ENCODE measurements at regions not wholly inside any gene's neighbourhood (a gene's known extent, or its start where the extent isn't known, plus 50 kb on each side); places are given as distances from the start of the nearest gene placed in this dataset.

DNA sequence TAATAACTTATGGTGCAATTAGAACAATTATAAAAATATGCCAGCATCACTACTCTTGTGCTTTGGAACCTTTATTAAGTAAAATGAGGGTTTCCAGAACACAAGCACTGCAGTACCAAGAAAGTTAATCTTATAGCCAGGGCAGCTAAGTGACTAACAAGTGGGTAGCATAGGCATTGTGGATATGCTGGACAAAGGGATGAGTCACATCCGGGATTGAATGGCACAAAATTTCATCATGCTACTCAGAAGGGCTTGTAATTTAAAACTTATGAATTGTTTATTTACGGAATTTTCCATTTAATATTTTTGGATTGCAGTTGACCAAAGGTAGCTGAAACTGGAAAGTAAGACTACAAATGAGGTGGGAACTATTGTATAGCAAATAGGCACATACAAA, 250.6 kb downstream of the C7orf25 start:
- TF ChIP-seq EP300 (IDR thresholded peaks at IDR 0.05), result no peak
- TF ChIP-seq POLR2A (IDR thresholded peaks at IDR 0.05), result no peak
- TF ChIP-seq, protein P1, sequence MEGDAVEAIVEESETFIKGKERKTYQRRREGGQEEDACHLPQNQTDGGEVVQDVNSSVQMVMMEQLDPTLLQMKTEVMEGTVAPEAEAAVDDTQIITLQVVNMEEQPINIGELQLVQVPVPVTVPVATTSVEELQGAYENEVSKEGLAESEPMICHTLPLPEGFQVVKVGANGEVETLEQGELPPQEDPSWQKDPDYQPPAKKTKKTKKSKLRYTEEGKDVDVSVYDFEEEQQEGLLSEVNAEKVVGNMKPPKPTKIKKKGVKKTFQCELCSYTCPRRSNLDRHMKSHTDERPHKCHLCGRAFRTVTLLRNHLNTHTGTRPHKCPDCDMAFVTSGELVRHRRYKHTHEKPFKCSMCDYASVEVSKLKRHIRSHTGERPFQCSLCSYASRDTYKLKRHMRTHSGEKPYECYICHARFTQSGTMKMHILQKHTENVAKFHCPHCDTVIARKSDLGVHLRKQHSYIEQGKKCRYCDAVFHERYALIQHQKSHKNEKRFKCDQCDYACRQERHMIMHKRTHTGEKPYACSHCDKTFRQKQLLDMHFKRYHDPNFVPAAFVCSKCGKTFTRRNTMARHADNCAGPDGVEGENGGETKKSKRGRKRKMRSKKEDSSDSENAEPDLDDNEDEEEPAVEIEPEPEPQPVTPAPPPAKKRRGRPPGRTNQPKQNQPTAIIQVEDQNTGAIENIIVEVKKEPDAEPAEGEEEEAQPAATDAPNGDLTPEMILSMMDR (IDR thresholded peaks at IDR 0.05), result no peak
- no peak for TF ChIP-seq POLR2AphosphoS5 (IDR thresholded peaks at IDR 0.05)

Measured in suprapubic skin (tissue), 4 donors.